T-helper 2 cell treated with Interferon-gamma antibody and Interleukin-4, amounts not matched to agents 100 ng/mL and 5 ng/mL, for 36 hours (primary cell): ENCODE measurements at regions not wholly inside any gene's neighbourhood (a gene's known extent, or its start where the extent isn't known, plus 50 kb on each side); places are given as distances from the start of the nearest gene placed in this dataset.

ENCODE experiments used
- intact Hi-C: fragments of 100-400 bp; cut with micrococcal nuclease; formaldehyde crosslinking; loops from one replicate; pipeline ENCODE4 v1.15.1; 2023

DNA sequence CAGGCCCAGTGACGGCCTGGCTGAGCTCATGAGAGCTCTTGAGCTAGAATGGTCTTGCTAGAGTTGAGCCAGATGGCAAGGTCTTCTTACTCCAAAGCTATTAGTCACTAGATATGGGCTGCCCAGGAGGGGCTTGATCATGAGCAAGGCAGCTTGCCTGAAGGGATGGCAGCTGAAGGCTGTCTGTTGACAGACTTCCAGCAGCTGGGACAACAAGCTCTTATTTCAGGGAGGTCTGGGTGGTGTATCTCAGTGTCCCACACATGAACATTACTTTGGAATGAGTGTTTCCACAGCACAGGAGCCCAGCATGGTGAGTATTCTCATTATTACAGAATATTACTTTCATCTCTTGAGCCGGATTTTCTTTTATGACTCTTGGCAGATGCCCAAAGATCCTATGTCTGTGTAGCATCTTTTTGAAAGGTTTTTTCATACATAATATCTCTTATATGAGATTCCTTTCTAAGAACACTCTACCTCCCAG lies 414.1 kb downstream of the ARHGEF28 start:
- intact Hi-C loops = no loop called here

DNA sequence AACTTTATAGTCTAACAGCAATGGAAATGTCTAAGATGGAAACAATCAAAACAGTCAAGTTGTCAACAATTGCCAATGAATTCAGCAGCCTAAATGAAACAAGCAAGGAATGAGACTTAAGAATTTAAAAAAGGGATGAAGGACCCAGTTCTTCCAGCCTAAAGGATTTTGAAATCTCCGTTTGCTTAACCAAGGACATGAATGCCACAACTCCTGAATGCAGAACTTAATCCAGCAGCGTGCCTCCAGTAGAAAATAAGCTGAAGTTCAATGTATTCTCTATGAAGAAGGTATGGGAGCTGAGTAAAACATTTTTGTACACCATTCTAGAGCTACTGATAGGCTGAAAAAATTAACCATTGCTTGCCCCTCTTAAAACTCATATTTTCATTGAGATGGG lies 411.3 kb downstream of the ARHGEF28 start:
- intact Hi-C loops = no loop called here

DNA sequence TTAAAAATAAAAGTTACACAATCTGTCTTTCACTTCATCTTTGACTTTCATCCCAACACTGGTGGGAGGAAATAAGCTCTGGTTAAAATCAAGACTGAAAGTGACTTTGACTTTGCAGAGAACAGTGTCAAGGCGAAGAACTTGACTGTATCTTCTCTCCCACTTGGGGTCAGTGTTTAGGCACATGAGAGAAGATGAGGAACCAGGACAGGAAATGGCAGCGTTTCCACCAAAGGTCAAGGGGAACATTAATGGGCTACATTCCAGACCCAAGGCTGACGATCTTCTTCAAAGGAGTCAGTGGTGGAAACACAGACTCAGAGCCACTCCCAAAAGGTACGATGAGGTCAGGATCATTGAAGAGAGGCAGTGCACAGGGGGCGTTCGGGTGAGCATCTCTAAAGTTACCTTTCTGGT lies 409.5 kb downstream of the ARHGEF28 start:
- intact Hi-C loops = no loop called here

DNA sequence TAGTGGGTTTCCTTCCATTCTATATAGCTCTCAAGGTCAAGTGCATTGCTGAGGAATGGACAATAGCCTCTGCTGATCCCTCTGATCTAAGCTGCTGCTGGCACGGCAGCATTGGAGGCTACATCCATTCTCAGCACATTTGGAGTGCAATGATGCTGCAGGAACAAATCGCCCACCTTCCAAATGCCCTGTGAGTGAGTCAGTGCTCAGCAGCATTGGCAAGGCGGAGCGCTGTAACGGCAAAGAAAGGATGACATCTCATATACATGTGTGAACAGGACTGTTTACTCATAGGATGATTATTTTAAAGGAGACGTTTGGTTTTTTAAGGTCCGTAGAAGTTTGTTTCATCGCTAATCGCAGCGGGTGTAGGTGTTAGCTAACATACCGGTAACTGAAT lies 408.7 kb downstream of the ARHGEF28 start:
- intact Hi-C loops = no loop called here

DNA sequence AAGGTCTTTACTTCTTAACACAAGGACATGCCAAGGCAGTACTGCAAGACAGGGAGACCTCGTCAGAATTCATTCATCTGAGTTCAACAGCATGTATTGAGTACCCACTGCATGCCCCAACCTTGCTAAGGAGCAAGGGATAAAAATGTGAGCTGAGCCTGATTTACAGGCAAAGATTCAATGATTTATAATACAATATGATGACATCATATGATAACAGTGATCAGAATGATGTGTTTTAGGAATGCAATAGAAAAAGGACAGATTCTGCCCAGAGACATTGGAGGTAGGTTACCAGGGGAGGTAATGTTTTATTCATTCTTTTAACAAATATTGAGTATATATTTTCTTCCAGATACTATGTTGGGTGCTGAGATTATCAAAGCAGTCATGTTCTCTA lies 406.6 kb downstream of the ARHGEF28 start:
- intact Hi-C loops = no loop called here

DNA sequence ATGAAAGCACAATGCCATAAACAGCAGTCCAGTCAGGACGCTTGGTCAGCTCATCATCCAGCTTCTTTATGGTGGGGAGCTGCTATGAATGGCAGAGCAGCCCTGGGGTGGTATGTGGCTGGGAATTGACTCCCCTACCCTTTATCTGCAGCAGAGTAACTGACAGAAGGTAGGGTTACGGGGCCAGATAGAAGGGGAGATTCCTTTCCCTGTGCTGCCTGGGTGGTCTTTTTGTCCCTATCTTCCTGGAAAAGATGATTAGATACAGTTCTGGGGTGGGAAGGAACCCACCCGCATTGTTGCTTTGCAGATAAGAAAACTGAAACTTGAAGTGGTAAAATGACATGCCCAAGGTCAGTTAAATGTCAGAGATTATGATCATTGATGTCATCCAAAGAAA lies 405.5 kb downstream of the ARHGEF28 start:
- intact Hi-C loops = no loop called here

DNA sequence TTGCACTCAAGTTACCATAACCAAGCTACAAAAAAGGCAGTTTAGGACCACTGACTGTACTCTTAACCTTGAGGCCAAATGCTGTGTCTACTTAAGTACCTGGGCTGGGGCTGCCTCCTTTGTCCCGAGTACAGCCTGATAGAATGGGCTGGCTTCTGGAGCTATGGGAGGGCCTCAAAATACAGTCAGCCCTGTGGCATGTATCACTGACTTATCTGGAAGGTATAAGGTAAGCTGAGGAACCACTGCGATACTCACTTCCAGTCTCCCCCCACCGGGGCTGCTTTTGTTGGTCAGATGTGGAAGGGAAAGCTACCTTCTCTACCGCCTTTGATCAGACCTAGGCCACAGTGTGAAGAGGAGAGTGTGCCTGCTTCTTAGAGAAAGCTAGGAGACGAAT lies 404.8 kb downstream of the ARHGEF28 start:
- intact Hi-C loops = no loop called here

DNA sequence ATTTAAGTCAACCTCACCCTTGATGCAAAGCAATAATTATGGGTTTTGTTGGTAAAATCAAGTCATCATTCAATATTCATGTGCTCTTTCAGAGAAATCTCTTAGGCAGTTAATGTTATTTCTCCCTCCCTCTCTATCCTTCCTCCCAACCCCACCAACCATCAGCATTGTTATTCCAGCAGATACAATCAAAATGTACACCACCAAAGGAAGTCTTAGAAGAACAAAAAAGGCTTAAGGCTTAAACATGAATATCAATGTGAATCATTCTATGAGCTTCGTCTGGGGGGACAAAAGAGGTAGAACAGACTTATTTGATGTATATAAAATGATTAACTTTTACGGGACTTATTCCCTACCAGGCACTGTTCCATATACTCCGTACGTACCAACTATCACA lies 404.4 kb downstream of the ARHGEF28 start:
- intact Hi-C loops = no loop called here

DNA sequence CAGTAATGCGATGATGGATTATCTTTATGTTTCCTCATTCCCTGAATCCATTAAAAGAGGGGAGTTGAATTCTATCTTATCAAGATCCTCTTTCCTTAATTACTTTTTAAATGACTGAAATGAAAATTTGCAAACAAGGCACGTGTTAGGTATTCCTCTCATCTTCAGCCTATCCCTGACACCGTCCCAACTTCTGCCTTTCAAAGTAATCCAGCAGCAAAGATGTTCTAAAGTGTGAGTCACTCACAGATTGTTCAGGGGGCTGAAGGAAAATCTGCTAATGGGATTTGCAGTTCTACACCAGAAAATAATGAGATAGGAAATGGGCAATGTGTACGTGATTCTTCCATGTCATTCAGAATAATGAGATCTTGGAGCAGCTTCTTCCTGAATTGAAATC lies 403.0 kb downstream of the ARHGEF28 start:
- intact Hi-C loops = no loop called here

DNA sequence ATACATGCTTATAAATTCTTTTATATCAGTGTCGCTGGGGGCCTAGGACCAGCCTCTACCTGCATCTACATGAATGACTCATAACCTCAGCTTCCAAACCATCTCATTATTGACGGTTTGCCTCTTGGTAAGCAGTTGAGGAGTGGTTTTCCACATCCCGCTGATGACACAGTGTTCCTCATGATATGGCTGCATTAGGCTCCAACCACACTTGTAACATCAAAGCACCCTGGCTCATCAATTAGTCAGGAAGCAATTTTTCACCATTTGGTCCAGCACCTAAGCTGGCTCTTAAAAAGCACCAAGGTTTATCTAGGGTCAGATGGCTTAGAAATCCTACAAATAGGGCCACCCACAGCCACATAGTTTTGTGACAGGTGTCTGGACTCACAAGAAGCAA lies 402.4 kb downstream of the ARHGEF28 start:
- intact Hi-C loops = no loop called here

DNA sequence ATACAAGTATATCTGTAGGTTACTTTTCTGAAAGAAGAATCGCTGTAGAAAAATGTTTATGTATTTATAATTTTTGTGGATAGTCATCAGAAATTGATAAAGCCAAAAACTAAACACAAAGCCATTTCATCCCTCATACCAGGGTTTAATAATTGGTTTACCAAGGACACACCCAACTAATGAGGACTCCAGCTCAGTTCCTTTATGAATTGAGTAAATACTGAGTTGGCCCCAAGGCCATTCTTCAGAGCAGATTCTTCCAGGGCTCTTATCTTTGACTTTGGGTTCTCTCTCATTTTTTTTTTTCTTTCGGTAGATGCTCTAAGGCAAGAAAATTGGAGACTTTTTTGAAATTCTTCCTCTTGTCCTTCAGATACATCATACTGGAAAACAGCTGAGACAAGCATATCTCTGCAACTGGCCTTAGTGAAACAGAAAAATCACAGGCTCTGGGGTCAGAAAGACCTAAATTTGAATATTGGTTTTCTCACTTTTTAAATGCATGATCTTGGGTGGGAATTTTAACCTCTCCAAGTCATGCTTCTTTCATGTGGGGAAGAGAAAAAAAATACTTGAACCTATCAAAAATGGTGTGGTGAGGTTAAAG lies 401.8 kb downstream of the ARHGEF28 start:
- intact Hi-C loops = no loop called here

DNA sequence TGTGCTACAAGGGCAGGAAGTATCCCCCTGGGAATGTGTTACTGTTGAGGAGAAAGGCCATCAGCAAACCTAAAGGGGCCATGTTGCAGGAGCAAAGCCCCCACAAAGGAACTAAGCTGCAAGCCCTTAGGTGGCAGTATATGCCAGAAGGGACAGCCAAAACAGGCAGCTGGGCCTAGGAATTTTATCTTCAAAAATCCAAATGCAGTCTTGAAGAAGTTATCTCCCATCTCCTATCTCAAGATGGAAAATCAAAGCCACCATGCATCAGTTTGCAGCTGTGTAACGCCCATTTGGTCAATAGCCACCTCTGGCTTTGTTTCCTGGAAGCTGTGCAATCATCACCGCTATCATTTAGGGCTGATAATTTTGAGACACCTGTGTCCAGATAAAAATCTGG lies 400.3 kb downstream of the ARHGEF28 start:
- intact Hi-C loops = no loop called here

DNA sequence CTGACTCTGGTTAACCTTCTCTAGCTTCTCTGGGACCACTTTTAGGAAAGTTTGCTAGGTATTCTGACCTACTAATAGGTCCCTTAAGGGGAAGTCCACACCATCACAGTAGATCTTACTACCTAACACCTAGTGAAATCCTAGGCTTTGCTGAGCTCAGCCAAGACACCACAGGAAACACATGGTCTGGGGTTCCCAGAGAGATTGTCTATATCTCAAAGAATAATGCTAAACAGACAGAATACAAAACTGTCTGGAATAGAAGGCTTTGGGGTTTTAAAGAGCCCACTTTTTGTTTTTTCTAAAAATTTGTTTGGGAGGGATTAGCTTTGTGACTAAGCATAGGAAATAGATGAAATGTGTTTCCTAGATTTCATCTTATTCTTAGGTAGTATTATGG lies 395.1 kb downstream of the ARHGEF28 start:
- intact Hi-C loops = no loop called here

DNA sequence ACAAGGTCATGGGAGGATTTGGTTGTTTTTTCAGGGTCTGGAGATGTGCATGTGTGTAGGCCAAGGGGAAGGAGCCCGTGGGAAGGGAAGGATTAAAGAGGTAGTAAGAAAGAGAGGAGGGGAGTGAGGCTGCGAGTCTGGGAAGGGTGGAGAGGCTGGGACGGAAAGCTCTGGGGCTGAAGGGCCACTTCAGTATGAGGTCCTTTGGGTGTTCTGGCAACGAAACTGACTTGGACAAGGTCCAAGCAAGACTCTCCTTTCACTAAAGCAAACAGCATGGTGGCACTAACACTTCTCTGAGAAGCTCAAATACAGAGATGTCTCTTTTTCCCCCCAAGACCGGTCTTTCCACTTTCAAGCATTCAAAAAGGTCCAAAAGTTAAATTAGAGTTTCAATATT lies 394.5 kb downstream of the ARHGEF28 start:
- intact Hi-C loops = no loop called here

DNA sequence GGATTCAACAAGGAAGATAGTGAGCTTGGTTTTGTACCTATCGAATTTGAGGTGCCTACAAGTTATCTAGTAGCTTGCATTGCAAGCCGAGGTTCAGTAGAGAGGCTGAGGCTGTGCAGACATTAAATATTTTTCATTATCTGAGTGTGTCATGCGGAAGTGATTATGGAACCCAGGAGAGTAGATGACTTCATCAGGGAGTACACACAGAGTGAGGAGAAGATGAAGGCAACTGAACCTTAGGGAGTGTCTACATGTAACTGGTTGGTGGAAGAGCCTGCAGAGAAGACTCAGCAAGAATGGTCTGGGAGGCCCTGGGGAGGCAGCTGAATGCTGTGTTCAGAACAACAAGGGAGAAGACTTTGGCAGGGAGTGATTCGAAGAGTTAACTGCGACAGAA lies 393.9 kb downstream of the ARHGEF28 start:
- intact Hi-C loops = no loop called here

DNA sequence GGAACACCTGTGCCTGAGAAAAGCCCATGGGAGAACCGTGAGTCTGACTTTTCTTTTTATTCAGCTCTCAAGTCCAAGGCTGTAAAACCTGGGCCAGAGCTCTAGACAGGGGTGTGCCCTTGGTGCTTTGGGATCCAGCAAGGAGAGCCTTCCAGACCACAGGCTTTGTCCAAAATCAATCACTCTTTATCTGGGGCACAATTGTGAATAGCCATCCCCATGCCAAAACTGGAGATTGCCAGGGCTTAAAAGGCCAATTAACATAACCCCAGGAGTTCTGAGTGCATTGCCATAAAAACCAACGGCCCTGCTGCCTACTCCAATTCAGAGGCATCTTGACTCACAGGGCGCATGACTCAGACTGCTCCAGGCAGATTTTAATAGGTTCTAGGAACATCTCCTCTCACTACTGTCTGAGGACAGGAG lies 391.8 kb downstream of the ARHGEF28 start:
- intact Hi-C loops = no loop called here

DNA sequence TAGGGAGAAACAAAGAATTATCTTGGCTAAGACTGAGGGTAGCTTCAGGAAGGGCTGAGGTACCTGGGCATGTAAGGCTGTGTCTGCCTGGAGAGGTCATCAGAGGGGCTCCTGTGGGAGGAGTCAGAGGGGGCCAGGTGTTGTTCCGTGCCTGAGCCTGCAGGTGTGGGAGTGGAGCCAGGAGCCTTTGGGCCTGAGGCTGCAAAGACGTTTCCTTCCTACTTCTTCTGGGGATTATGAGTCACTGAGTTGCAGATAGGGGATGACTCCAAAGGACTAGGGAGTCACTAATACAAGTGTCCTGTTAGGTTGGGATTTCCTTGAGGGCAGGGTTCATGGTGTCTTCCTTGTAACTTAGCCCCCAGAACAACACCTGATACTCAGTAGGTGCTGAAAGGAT lies 391.1 kb downstream of the ARHGEF28 start:
- intact Hi-C loops = no loop called here

DNA sequence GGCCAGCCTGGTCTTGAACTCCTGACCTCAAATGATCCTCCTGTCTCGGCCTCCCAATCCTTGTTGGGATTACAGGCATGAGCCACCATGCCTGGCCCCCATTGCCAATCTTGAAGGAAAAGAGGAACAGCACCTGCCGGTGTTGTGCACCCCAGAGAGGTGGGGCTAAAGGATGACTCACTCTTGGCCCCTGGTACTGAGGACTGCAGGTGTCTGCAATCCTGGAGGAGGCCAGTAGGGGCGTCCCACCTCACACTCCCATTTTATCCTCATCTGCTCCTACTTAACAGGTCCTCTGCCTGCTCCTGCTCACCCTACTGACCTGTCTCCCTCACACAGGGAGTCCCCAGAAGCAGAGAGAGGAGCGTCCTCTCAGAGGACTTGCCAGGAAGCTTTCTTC lies 390.4 kb downstream of the ARHGEF28 start:
- intact Hi-C loops = no loop called here

DNA sequence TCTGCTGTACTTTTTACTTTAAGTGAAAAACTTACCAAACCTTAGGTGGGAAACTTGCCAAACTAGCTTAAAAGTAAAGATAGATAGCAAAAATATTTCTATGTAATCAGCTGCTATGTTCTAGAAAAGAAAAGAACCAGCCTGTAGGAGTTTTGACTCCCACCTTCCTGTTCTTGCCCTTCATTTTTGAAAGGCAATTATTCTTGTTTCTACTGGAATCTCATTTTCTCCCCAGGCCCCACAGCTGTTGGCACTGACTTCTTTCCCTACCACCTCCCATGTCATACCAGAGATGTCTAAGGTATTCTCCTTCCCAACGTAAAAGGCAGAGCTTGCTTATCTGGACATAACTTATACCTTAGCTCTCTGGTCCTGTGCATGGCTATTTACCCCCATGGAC lies 389.7 kb downstream of the ARHGEF28 start:
- intact Hi-C loops = no loop called here

DNA sequence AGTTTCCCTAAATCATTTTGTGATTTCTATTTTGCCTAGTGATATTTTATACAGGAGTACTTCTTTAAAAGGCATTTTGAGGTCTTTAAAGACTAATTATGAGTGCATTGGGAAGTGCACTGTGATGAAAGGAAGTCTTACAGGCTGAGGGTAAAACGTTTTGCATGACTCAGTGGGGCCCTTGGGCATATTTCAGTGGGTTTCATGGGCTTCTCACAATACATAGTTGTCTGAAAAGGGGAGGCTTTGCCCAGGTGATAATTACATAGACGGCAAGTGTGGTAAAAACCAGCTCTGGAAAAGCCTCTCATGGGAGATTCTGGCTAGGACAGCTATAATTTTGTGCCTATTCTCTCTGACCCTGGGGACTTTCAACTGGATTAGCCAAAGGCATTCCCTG lies 387.2 kb downstream of the ARHGEF28 start:
- intact Hi-C loops = no loop called here

DNA sequence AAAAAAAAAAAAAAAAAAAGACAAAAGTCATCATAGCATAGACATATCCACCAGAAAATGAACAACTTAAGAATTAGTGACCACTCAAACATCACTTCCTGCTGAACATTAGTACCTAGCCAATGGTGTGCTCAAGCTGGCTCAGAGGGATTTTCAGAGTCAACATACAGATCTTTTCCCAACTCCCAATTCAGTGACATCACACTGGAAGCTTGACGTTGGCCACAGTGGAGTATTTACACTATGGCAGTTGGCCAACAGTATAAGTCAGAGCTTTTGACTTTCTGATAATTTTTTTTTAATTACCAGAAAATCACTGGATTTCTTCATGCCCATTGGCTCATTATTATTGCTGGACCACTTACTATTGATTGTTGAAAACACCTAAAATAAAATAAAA lies 383.5 kb downstream of the ARHGEF28 start:
- intact Hi-C loops = no loop called here

DNA sequence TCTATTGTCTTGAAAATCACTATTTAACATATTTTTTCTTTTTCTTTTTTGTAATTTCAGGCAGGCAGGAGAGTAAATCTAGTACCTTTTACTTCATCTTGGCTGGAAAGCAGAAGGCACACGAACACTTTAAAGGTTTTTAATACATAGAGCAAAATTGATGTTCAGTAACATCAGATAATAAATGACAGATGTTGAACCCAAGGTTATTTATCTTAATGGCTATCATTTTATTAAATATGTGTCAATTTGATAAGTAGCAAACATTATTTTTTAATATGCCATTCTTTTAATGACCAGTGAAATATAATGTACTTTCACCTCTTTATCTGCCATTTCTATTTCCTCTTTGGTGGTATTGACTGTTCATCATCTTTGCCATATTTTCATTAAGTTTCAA lies 381.2 kb downstream of the ARHGEF28 start:
- intact Hi-C loops = no loop called here

DNA sequence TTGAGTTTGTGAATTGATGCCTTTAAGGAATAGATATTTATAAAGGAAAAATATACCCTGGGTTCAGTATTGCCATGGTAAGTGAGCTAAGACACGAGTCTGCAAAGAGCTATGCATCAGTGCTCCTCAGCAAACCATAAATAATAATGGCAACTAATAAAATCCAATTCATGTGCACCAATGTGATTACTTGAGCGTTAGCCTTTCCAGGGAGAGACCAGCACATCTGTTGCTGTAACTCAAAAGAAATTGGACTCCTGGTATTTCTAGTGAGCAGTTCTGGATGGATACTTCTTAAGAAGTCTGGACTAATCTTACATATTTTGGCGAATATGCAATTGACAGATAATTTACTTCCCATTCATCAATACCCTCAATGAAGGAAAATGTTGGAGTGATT lies 373.3 kb downstream of the ARHGEF28 start:
- intact Hi-C loops = no loop called here

DNA sequence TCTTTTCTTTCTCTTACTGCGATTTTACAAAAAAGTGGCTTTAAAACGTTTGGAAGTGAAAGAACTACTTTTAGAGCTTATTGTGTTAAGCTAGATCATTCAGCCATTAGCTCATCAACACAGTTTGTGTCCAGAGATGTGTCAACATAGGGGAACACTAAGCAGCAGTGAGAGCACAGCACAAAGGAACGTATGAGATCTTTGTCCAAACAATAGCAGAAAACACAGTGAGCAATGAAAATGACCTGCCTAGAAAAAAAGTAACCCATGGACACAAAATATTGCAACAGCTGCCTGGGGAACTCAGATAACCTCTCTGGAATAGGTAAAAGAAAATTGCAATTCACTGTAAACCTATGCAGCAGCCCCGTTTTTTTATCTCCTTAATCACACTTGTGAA lies 372.5 kb downstream of the ARHGEF28 start:
- intact Hi-C loops = no loop called here
